Stimulated activated CD8-positive, alpha-beta memory T cell treated with anti-CD3 and anti-CD28 coated beads, Interleukin-4, amount 100 ng/mL, for 4 hours (primary cell): ENCODE measurements at regions not wholly inside any gene's neighbourhood (a gene's known extent, or its start where the extent isn't known, plus 50 kb on each side); places are given as distances from the start of the nearest gene placed in this dataset.
A peak's percentile ranks its signal among the peaks of the same experiment; 100 is the strongest.

Experiments
- DNase-seq, 2 donors: peaks; one replicate each; pipeline ENCODE4 v3.0.0-alpha.2; 2020; ENCODE audit warnings: low read depth in 2 of 2, low spot score in 1 of 2

DNA sequence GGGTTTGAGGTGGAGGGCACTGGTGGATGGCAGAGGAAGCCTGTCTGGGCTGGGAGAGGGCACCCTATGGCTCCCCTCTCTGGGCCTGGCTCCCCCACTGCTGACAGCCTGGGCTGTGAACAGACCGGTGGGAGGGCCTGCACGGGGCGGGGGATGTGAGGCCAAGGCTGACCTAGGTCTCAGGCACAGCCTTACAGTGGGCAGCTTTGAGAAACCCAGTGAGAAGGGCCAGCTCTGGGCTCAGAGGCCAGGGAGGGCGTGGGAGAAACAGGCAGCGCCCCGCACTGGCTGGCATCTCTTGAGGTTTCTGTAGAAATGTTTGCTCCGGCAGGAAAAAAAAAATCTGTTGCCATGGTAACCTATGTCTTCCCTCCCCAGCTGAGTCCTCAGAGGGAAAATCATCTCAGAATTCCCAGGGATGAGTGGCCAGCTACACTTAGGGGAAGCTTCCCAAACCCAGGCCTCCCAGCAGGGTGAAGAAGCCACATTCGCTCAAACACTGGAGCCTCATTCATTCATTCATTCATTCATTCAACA is 71.7 kb upstream of the TAF1B start:
- DNase-seq: no peak

DNA sequence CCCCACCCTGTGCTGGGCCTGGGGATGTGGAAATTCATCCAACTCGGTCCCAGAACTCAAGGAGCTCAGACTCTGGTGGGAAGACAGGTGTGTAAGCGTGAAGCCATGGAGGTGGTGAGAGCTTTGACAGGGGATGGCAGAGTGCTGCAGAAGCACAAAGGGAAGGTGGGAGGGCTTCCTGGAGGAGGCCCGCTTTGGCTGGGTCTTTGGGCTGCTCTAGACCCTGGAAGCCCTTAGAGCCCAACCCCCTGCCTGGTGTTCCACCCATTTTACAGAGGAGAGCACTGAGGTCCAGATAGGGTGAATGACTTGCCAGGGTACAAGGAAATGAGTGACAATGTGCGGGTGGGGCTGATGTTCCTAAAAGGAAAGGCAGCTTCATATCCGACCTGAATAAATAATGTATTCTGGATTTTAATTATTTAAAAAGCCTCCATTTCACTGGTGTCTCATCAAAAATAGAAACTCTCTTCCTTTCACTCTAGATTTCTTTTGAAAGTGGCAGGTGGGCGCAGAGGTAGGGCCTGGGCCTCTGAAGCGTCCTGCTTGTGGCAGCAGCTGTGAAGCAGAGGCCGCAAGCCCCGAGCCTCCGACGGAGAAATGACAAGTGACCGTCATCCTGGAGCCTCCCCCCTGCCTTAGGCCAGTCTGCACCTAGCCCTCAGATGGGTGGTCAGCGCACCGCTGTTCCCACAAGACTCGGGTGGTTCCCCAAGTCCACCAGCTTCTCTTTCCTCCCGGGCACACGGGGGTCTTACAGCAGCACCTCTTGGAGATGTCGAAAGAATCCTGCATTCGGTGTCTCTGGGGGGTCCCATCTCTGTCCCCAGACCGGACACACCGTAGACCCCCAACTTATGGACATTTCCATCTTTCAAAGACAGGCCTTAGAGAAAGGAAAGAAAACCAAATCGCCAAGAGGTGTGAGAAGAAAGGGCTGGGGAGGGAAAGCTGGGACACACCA is 71.0 kb upstream of the TAF1B start:
- DNase-seq: no peak

DNA sequence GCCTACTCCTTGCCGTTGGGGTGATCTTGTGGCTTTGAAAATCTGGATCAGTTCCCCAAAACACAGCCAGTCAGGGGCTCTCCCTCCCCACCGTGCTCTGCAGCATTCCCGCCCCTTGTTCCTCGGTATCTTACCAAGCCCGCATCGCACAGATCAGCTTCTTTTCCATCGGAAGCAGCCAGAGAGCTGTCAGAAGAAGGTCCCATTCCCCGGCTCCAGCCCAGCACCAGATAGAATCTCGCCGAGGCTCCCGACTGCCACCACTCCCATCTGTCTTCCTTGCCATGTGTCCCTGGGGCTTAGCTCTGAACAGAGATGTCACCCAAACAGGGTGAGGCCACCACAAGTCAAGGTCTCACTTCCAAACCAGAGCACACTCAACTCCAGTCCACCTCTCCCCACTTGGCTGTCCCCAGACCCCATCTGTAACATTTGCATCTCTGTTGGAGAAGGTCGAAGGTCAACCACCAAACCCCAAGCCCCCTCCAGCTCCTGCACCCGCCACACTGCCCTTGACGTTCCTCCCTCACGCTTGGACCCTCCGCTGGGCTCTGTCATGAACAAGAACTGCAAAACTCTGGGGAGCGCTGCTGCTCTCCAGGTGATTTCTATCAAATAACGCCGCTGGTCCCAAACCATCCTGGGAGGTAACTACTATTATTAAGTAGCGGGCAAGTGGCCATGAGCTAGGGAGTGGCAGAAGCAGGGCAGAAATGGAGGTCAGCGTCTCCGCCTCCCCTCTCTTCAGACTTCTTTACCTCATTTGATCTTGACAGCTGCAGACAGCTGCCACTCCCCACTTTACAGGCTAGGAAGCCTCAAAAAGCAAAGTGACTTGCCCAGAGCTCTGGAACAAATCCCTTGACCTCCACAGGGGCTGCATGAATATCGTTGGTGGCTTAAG is 70.0 kb upstream of the TAF1B start:
- DNase-seq: no peak

DNA sequence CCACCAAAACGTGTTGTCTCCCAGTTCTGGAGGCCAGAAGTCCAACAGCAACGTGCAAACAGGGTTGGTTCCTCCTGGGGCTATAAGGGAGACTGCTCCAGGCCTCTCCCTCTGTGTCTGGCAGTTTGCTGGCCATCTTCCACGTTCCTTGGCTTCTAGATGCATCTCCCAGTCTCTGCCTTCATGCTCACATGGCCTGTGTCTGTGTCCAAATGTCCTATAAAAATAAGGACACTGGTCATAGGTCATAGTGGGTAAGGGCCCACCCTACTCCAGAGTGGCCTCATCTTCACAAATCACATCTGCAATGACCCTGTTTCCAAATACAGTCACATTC is 69.4 kb upstream of the TAF1B start:
- DNase-seq: no peak

DNA sequence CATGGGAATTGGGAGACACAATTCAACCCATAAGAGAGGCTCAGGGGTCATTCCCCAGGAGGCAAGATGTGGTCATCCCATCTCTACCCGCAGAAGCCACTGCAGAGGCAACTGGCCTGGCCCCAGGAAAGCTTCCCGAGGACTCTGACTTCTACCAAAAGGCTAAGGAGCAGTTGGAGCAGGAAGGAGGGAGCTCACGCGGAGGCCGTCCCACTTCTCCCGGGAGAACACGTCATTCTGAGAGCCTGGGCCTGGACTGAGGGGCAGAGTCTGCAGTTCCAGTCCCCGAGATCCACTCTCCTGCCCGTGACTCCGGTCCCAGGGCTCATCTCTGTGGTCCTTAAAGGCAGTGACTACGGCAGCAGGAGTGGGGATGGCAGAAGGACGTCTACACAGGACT is 69.0 kb upstream of the TAF1B start:
- no peak for DNase-seq

DNA sequence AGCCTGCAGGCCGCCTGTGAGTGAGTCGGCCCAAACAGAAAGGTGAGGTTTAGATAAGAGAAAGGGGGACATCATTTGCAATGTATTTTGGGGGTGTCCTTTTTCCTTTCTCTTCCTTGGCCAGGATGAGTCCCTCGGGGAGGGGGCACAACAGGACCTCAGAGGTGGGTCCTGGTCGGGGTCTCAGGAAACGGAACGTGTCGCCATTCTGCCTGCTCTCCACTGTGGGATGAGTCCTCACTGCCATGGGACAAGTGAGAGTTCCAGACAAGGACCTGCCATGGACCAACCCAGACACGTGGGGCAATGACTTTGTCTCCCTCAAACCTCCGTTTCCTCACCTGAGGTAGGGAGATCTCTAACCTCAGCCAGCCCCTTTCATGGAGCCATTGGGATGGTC is 67.9 kb upstream of the TAF1B start:
- DNase-seq: no peak

DNA sequence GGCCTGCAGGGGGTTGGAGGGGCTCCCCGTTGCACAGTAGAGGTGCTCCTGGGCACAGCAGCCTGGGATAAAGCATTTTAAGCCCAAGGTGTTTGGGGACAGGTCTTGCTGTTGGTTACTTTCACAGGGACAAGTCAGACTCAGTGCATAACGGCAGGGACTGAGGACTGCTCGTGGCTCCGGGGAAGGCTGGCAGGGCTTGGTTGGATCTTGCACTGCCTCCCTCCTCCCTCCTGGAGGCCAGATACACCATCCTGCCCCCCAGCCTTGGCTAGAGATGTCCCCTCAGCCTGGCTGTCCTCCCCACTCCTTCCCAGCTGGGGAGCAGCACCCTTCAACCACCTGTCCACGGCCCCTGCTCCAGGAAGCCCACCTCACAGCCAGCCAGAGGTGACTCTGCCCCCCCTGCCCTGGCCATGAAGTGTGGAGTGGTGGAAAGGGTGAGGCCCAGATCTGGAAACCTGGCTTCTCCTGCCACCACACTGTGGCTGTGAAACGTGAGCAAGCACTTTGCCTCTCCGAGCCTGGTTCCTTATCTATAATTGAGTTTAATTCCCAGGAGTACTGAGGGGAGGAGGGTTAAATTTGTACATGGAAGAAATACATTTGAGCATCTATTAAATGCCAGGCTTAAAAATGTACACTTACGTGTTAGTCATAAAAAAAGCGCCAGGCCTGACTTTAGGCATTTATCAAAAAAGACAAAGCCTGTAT is 67.1 kb upstream of the TAF1B start:
- DNase-seq: no peak

DNA sequence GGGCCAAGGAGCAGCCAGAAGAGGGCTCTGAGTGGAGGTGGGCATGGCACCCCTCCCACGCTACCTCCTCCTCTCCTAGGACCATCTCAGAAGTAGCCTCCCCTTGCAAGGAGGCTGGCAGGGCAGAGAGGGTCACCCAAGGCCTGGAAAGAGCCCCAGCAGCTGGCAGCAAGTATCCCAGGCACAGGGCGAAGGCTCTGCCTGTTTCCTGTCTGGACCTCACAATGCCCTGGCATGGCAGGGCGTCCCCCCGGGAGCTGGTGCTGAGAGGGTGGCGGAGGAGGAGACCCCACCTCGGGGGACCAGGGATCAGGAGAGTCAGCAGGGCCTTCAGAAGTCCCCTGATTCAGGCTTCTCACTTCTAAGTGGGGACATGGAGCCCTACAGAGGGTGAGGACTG is 66.2 kb upstream of the TAF1B start:
- no peak for DNase-seq

DNA sequence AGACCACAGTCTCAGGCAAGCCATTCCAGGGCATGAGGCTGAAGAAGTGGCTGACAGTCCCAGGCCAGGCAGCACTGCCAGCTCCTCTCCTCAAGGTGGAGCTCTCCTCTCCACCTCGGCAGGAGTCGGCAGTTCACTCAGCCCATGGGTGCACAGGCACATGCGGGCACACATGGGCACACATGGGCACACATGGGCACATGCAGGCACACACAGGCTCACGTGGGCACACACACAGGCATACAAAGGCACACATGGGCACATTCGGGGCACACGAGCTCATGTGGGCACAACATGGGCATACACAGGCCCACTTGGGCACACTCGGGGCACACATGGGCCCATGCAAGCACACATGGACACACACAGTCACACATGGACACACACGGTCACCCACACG is 65.3 kb upstream of the TAF1B start:
- DNase-seq: no peak

DNA sequence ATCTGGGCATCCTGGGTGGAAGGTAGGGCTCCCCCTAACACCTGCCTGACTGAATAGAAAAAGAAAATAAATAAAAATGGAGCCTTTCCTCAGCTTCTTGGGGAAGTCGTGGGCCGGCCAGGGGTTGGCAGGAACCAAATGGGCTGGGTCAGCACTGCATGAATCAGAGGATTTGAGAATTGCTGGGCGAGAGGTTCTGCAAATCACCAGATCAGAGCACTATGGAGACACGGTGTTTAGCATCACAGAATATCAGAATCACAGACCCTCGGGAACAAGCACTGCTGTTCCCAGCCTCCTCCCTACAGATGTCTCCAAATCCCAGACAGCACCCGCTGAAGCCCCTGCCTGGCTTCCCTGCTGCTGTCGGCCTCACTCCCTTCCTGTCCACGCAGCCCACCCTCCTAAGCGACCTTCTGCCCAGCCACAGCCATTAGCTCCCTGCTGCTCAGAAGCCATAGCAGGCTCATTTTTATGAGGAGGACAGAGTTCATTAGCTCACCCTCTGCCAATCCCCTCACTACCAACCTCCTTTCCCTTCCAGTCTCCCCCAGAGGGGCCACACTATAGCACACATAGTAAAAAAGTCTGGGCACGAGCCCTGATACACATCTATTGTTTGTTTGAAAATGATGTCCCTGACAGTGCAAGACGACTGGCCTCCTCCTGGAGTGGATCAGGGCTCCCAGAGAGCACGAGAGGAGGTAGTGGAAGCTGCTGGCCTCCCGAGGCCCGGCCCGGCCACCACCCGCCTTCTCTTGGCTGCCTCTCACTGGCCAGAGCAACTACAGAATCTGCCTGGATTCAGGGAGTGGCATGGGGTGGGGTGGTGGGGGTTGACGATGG is 64.6 kb upstream of the TAF1B start:
- DNase-seq: no peak

DNA sequence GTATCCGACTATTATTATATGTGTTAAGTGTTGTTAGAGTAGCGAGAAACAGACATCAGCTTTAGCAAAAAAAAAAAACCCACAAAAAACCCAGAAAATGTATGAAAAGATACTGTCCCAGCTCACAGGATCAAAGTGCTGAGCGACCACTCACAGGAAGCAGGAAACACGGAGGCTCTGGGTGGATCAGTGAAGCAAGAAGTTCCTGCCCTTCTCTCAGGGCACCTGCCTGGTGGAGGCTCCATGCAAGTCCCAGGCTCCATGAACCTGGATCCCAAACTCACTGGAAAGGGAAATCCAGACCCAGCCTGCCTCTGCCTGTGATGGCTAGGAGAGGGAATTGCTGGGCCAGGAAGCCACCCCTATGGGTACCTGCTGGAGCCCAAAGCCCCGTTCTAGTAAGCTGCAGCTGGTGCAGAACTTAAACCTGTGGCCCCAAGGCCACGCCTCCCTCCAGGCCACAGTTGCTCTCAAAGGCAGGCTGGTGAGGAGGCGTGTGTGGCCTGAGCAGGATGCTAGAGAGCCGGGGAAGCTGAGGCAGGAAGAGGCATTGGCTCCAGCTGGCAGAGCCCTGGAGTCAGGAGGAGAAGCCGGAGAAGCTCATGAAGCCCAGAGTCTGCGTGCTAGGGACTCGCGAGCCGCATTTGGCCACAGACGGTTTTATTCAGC is 63.5 kb upstream of the TAF1B start:
- no peak for DNase-seq

DNA sequence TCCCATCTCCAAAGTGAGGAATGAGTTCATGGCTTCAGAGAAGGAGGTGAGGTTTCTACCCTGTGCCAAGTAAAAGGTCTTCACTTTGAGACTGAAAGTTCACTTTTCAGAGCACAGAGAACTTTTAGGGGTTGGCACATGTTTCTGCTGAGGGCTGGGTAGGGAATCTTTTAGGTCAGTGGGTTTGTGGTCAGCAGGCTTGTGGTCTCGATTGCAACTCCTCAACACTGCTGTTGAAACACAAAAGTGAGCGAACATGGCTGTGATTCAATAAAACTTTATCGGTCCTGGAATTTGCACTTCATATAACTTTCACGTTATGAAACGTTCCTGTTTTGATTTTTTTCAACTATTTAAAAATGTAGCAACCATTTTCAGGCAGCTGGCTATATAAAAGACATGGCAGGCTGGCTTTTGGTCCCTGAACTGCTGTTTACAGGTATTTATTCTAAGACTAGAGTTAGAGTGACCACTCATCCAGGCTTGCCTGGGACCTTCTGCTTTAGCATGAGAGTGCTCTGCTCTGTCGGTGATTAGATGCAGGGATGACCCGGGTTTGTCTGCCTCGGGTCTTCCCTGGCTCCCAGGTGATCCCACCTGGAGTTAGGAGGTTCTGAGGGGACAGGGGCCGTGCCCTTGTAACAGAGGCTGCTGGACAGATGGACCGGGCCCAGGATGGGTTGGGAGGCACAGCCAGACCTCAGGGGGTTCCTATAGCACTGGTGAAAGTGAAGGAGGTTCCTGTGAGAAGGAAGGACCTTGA is 62.7 kb upstream of the TAF1B start:
- DNase-seq: no peak

DNA sequence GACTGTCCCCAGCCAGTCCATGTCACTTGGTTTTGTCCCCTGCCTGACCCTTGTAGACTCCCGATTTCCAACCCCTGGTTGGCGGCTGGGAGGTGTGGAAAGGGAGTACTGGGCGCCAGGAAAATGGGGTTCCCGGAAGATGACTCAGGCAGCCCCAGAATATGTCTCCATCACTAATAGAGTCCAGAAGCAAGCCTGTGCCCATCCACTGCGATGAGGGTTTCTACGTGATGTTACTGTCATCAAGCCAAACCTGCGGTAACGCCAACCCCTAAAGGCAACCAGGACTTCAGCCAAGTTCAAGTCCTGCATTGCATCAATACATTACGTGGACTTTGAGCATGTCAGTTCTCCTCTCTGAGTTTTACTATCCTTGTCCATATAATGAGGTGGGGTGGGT is 62.0 kb upstream of the TAF1B start:
- DNase-seq: no peak

DNA sequence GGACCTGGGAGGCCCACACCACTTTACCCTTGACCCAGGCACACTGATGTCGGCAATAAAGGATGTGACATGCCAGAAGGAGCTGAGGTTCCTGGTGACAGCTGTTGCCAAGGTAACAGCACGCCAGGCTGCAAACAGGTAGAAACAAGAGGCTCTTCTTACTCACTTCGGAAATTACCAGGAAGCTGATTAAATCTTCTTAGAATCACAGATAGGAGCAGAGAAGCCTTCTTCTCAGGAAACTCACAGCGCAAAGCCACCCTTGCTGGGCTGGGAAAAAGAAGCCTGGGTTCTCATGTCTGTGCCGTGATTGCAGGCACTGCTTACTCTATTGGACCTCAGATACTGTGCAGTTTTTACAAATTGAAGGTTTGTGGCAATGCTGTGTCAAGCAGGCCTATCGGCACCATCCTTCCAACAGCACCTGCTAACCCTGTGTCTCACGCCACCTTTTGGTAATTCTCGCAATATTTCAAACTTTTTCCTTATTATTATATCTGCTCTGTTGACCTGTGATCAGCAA is 61.0 kb upstream of the TAF1B start:
- DNase-seq: peak; percentile 21 to 38

DNA sequence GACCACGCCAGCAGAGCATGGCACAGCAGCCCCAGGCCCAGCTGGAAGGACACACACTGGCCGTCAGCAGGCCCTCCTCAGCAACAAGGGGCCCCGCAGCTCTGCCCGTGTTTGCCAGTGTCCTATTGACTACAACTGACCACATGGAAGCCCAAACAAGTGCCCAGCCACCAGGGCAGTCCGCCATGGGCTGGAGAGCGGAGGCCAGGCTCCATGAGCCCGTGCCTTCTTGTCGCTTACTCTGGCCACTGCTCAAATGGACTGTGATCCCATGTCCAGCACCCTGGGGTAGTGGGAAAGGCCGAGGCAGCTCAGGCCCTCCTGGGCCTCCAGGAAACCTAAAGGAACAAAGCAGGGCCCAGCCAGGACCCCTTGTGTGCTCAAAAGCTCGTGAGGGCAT is 53.9 kb upstream of the TAF1B start:
- DNase-seq: no peak

DNA sequence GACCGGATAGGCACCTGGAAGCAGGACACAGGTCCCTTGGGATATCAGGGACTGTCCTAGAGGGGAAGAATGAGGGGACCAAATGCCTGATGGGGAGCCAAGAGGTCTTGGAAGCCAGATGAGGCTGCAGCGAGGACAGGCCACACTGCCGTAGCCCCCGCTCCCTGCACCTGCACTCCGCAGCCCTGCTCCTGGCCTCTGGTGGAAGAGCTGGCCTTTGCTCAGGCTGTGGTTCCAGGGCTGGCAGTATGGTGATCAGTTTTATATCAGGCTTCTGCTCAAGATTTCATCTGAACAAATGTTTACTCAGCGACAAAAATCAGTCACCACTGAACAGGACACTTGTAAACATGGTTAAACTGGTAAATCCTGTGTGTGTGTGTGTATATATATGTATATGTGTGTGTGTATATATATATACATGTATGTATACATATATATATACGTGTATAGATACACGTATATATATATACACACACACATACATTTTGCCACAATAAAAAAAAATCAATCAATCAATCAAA is 52.5 kb upstream of the TAF1B start:
- DNase-seq: no peak

DNA sequence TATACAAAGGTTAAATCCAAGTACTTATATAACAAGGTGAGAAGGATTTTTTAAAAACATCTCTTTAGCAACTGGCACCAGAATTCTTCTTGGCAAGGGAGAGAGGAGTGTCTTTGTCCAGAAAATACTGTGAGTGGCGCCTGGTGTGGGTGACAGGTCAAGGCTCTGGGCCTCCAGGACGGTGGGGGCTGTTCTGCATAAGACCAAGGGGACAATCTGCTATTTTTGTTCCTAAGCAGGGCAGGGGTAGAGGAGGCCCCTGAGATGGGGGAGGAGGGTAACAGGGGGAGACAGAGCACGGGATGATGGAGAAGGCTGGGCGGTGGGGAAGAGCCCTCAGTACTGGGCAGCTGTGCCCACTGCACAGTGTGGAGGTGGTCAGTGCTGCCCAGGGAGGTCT is 51.6 kb upstream of the TAF1B start:
- DNase-seq: no peak

DNA sequence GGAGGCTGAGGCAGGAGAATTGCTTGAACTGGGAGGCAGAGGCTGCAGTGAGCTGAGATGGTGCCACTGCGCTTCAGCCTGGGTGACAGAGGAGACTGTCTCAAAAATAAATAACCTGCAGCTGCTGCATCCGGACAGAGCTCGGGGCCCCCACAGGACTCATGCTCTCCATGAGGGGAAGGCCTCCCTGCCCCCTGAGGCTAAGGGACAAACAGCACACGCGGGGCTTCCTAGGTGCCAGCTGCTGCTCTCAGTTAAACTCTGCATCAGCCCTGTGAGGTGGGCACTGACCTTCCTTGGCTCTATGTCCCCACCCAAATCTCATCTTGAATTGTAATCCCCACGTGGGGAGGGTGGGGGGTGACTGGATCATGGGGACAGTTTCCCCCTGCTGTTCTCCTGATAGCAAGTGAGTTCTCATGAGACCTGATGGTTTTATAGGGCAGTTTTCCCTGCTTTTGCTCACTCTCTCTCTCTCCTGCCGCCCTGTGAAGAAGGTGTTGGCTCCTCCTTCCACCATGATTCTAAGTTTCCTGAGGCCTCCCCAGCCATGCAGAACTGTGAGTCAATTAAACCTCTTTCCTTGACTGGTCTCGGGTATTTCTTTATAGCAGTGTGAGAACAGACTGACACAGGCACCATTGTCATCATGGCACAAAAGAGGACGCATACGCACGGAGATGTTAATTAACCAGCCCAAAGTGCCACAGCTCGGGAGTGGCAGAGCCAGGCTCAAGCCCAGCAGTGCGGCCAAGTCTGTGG is 49.9 kb upstream of the TAF1B start:
- DNase-seq: no peak
